Liver (tissue), 8 donors: ENCODE measurements at regions not wholly inside any gene's neighbourhood (a gene's known extent, or its start where the extent isn't known, plus 50 kb on each side); places are given as distances from the start of the nearest gene placed in this dataset.

ENCODE experiments used
- DNase-seq: peaks from one replicate; pipeline ENCODE4 v3.0.0-alpha.2; 2017; ENCODE audit warnings: low spot score
- H3K27ac ChIP-seq, 2 donors: one replicate each; pipeline ENCODE4 v1.7.0; 2013; ENCODE audit warnings: inconsistent platforms in 2 of 2, low read length in 2 of 2, control low read depth in 1 of 2, low read depth in 1 of 2, mild to moderate bottlenecking in 1 of 2
- H3K27me3 ChIP-seq, 4 donors: one replicate each; pipeline versions ENCODE4 v1.6.1 to v1.7.0; 2013; ENCODE audit warnings: low read length in 3 of 4, inconsistent platforms in 1 of 4, mild to moderate bottlenecking in 1 of 4, moderate library complexity in 1 of 4; ENCODE audit not compliant: control insufficient read depth in 4 of 4, insufficient read depth in 4 of 4
- H3K36me3 ChIP-seq, 4 donors: one replicate each; pipeline versions ENCODE4 v1.6.1 to v1.7.0; 2013; ENCODE audit warnings: low read length in 3 of 4, mild to moderate bottlenecking in 3 of 4, low read depth in 1 of 4, moderate library complexity in 1 of 4; ENCODE audit not compliant: control insufficient read depth in 4 of 4, insufficient read depth in 3 of 4
- H3K4me1 ChIP-seq, 4 donors: one replicate each; pipeline versions ENCODE4 v1.6.1 to v1.7.0; 2013; ENCODE audit warnings: low read length in 3 of 4, mild to moderate bottlenecking in 3 of 4, moderate library complexity in 1 of 4; ENCODE audit not compliant: control insufficient read depth in 4 of 4, insufficient read depth in 4 of 4
- H3K4me3 ChIP-seq, 3 donors: one replicate each; pipeline versions ENCODE4 v1.6.1 to v1.7.0; 2013; ENCODE audit warnings: low read length in 3 of 3, control low read depth in 1 of 3, low read depth in 1 of 3, mild to moderate bottlenecking in 1 of 3
- H3K9ac ChIP-seq, 2 donors: one replicate each; pipeline ENCODE4 v1.7.0; 2013; ENCODE audit warnings: low read length in 2 of 2, mild to moderate bottlenecking in 2 of 2, moderate library complexity in 2 of 2, control low read depth in 1 of 2, low read depth in 1 of 2
- H3K9me3 ChIP-seq, 4 donors: one replicate each; pipeline versions ENCODE4 v1.6.1 to v1.7.0; 2013; ENCODE audit warnings: low read length in 3 of 4; ENCODE audit not compliant: control insufficient read depth in 4 of 4
- CTCF ChIP-seq: fragments of 150-350 bp; IDR thresholded peaks from 2 replicates; pipeline ENCODE4 v1.5.1; 2017; ENCODE audit warnings: improper control_type of control experiment, low read depth, low read length; ENCODE audit not compliant: missing input control
- EGR1 ChIP-seq, 2 donors: IDR thresholded peaks; 2 replicates each; pipeline ENCODE4 v1.6.1; 2016 to 2018; ENCODE audit warnings: antibody characterized with exemption in 2 of 2, low read depth in 2 of 2
- FOXA1 ChIP-seq: IDR thresholded peaks from 2 replicates; pipeline ENCODE4 v1.6.1; 2016; ENCODE audit warnings: antibody characterized with exemption
- FOXA2 ChIP-seq: IDR thresholded peaks from 2 replicates; pipeline ENCODE4 v1.6.1; 2016; ENCODE audit warnings: antibody characterized with exemption
- GABPA ChIP-seq, 2 donors: IDR thresholded peaks in 1 of 2; conservative IDR thresholded peaks in 1 of 2; 2 replicates each; pipeline ENCODE4 v1.6.1; 2016; ENCODE audit warnings: antibody characterized with exemption in 2 of 2, mild to moderate bottlenecking in 1 of 2, moderate library complexity in 1 of 2
- HNF4A ChIP-seq, 2 donors: conservative IDR thresholded peaks; 2 replicates each; pipeline ENCODE4 v1.6.1; 2016; ENCODE audit warnings: antibody characterized with exemption in 2 of 2, mild to moderate bottlenecking in 2 of 2
- HNF4G ChIP-seq: IDR thresholded peaks from 2 replicates; pipeline ENCODE4 v1.6.1; 2016; ENCODE audit warnings: antibody characterized with exemption
- JUND ChIP-seq, 2 donors: IDR thresholded peaks; 2 replicates each; pipeline ENCODE4 v1.6.1; 2016; ENCODE audit warnings: antibody characterized with exemption in 2 of 2
- NR2F2 ChIP-seq: IDR thresholded peaks from 2 replicates; pipeline ENCODE4 v1.6.1; 2016; ENCODE audit warnings: antibody characterized with exemption
- RAD21 ChIP-seq, 2 donors: IDR thresholded peaks; 2 replicates each; pipeline ENCODE4 v1.6.1; 2016; ENCODE audit warnings: antibody characterized with exemption in 2 of 2, mild to moderate bottlenecking in 2 of 2
- RXRA ChIP-seq, 2 donors: IDR thresholded peaks; 2 replicates each; pipeline ENCODE4 v1.6.1; 2017 to 2018; ENCODE audit warnings: antibody characterized with exemption in 2 of 2, mild to moderate bottlenecking in 1 of 2
- SP1 ChIP-seq: IDR thresholded peaks from 2 replicates; pipeline ENCODE4 v1.6.1; 2018; ENCODE audit warnings: antibody characterized with exemption, mild to moderate bottlenecking
- TAF1 ChIP-seq: conservative IDR thresholded peaks from 2 replicates; pipeline ENCODE4 v1.6.1; 2016; ENCODE audit warnings: antibody characterized with exemption, mild to moderate bottlenecking
- YY1 ChIP-seq: IDR thresholded peaks from 2 replicates; pipeline ENCODE4 v1.6.1; 2016; ENCODE audit warnings: antibody characterized with exemption, mild to moderate bottlenecking
- ZBTB33 ChIP-seq: IDR thresholded peaks from 2 replicates; pipeline ENCODE4 v1.6.1; 2016; ENCODE audit warnings: antibody characterized with exemption
- WGBS: extraction: QIAGEN DNeasy Blood & Tissue Kit; methylation state at CpG from one replicate; pipeline ENCODE4 v1.1.7; 2013; 5-methylcytosine and 5-hydroxymethylcytosine counted together
- TF ChIP-seq, protein P1 (sequence below): IDR thresholded peaks from 2 replicates; pipeline ENCODE4 v1.6.1; 2016; ENCODE audit warnings: antibody characterized with exemption
- TF ChIP-seq, protein P2 (sequence below): IDR thresholded peaks from 2 replicates; pipeline ENCODE4 v1.6.1; 2016; ENCODE audit warnings: antibody characterized with exemption
- TF ChIP-seq, protein P3 (sequence below): IDR thresholded peaks from 2 replicates; pipeline ENCODE4 v1.6.1; 2016; ENCODE audit warnings: antibody characterized with exemption, mild to moderate bottlenecking
- donor health status: healthy.
- donor health status: healthy.
- donor health status: healthy.
- donor health status: healthy.
- donor health status: healthy.

DNA sequence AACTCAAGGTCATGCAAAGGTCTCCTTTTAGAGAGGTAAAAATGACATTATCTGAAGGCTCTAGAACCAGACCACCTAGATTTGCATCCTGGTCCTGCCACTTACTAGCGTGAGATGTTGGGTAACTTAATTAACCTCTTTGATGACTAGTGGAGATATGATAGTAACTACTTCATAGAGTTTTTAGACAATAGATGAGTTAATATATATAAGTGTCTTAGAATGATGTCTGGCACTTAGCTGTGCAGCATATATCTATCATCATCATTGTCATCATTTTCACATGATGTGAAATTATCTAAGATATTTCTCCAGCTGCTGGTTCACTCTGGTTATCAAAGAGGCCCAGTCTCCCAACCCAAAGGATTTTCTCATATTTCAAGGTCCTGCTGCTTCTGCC, 126.1 kb upstream of the DCLK2 start:
- Histone ChIP-seq H3K9ac (no peak overlapping the region), H3K36me3 (no peaks in the 10 kb centered on the region), H3K27ac (no peak overlapping the region), H3K4me1 (no peaks in the 10 kb centered on the region), H3K9me3 (no peaks in the 10 kb centered on the region), H3K27me3 (no peaks in the 10 kb centered on the region), H3K4me3 (no peak overlapping the region)
- no peak for DNase-seq
- 90% methylated on average over 1 of the region's 1 CpG for WGBS
- TF ChIP-seq ZBTB33 (no peak), GABPA (IDR thresholded peaks at IDR 0.05 in 1 of 2, conservative IDR thresholded peaks at IDR 0.05 in 1 of 2) (no peak), HNF4G (no peak), HNF4A (conservative IDR thresholded peaks at IDR 0.05) (no peak), JUND (IDR thresholded peaks at IDR 0.05) (no peak), RXRA (IDR thresholded peaks at IDR 0.05) (no peak), TAF1 (no peak), YY1 (no peak), FOXA1 (no peak), CTCF (no peak), NR2F2 (no peak), EGR1 (IDR thresholded peaks at IDR 0.05; ENCODE audit: low read depth in 2 of 2) (no peak), RAD21 (IDR thresholded peaks at IDR 0.05) (no peak)
- TF ChIP-seq, protein P1, sequence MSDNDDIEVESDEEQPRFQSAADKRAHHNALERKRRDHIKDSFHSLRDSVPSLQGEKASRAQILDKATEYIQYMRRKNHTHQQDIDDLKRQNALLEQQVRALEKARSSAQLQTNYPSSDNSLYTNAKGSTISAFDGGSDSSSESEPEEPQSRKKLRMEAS = no peak
- TF ChIP-seq, protein P2, sequence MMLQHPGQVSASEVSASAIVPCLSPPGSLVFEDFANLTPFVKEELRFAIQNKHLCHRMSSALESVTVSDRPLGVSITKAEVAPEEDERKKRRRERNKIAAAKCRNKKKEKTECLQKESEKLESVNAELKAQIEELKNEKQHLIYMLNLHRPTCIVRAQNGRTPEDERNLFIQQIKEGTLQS = no peak

DNA sequence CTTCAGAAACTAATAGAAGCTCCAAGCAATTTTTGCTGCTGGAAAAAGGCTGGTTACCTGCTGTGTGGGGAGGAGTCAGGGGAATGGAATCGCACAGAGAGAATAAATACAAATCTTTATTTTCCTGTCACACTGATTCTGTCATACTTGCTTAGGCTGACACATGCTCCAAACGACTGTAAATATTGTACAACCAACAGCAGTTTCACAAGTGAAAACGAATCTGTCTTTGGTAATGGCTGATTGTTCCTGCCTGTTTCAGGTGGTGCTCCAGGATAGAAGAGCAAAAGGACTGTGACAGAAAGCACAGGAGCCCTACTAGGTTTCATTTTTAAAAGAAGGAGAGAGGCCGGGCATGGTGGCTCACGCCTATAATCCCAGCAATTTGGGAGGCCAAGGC, 125.5 kb upstream of the DCLK2 start:
- WGBS = 79% methylated on average over 5 of the region's 5 CpGs
- TF ChIP-seq SP1 (no peak), EGR1 (IDR thresholded peaks at IDR 0.05; ENCODE audit: low read depth in 2 of 2) (no peak), TAF1 (no peak), FOXA2 (no peak), NR2F2 (no peak)
- TF ChIP-seq, protein P3, sequence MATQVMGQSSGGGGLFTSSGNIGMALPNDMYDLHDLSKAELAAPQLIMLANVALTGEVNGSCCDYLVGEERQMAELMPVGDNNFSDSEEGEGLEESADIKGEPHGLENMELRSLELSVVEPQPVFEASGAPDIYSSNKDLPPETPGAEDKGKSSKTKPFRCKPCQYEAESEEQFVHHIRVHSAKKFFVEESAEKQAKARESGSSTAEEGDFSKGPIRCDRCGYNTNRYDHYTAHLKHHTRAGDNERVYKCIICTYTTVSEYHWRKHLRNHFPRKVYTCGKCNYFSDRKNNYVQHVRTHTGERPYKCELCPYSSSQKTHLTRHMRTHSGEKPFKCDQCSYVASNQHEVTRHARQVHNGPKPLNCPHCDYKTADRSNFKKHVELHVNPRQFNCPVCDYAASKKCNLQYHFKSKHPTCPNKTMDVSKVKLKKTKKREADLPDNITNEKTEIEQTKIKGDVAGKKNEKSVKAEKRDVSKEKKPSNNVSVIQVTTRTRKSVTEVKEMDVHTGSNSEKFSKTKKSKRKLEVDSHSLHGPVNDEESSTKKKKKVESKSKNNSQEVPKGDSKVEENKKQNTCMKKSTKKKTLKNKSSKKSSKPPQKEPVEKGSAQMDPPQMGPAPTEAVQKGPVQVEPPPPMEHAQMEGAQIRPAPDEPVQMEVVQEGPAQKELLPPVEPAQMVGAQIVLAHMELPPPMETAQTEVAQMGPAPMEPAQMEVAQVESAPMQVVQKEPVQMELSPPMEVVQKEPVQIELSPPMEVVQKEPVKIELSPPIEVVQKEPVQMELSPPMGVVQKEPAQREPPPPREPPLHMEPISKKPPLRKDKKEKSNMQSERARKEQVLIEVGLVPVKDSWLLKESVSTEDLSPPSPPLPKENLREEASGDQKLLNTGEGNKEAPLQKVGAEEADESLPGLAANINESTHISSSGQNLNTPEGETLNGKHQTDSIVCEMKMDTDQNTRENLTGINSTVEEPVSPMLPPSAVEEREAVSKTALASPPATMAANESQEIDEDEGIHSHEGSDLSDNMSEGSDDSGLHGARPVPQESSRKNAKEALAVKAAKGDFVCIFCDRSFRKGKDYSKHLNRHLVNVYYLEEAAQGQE = no peak
- Histone ChIP-seq H3K4me1 (no peaks in the 10 kb centered on the region), H3K27me3 (no peaks in the 10 kb centered on the region), H3K4me3 (no peak overlapping the region), H3K9me3 (no peaks in the 10 kb centered on the region), H3K9ac (no peak overlapping the region), H3K36me3 (no peaks in the 10 kb centered on the region), H3K27ac (no peak overlapping the region)
- no peak for DNase-seq
